ENCODE measurements at regions not wholly inside any gene's neighbourhood (a gene's known extent, or its start where the extent isn't known, plus 50 kb on each side); places are given as distances from the start of the nearest gene placed in this dataset.

- H3F3A ChIP-seq (ENCODE audit: low read depth) = no peaks in the 10 kb centered on the region
- no peaks in the 10 kb centered on the region for H3K79me2 ChIP-seq (ENCODE audit: insufficient read depth, low read length)
- H3K36me3 ChIP-seq (ENCODE audit: insufficient read depth, low read length) = no peaks in the 10 kb centered on the region
- no peaks in the 10 kb centered on the region for H3K9me2 ChIP-seq (replicated peaks; ENCODE audit: low read depth, low read length)
- no peak overlapping the region for H2AFZ ChIP-seq (ENCODE audit: low read length)
- H3K9me3 ChIP-seq (ENCODE audit: insufficient read depth, low read depth, low read length) = no peaks in the 10 kb centered on the region
- H3K4me3 ChIP-seq (ENCODE audit: low read length, poor library complexity, severe bottlenecking) = no peak overlapping the region
- no peaks in the 10 kb centered on the region for H3K4me1 ChIP-seq (ENCODE audit: insufficient read depth, low read length, poor library complexity, severe bottlenecking)
- H3K9ac ChIP-seq (ENCODE audit: low read depth, low read length, poor library complexity, severe bottlenecking) = no peak overlapping the region
- no peaks in the 10 kb centered on the region for H3K27me3 ChIP-seq (ENCODE audit: insufficient read depth, low read length, poor library complexity, severe bottlenecking)
- TF ChIP-seq, protein P1, sequence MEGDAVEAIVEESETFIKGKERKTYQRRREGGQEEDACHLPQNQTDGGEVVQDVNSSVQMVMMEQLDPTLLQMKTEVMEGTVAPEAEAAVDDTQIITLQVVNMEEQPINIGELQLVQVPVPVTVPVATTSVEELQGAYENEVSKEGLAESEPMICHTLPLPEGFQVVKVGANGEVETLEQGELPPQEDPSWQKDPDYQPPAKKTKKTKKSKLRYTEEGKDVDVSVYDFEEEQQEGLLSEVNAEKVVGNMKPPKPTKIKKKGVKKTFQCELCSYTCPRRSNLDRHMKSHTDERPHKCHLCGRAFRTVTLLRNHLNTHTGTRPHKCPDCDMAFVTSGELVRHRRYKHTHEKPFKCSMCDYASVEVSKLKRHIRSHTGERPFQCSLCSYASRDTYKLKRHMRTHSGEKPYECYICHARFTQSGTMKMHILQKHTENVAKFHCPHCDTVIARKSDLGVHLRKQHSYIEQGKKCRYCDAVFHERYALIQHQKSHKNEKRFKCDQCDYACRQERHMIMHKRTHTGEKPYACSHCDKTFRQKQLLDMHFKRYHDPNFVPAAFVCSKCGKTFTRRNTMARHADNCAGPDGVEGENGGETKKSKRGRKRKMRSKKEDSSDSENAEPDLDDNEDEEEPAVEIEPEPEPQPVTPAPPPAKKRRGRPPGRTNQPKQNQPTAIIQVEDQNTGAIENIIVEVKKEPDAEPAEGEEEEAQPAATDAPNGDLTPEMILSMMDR (conservative IDR thresholded peaks at IDR 0.05; ENCODE audit: low read length) = no peak
- TF ChIP-seq EZH2phosphoT487 (IDR thresholded peaks at IDR 0.05; ENCODE audit: borderline replicate concordance) = no peak
- no peaks in the 10 kb centered on the region for H4K20me1 ChIP-seq (ENCODE audit: insufficient read depth, low read length, poor library complexity, severe bottlenecking)
- no peak overlapping the region for H3K4me2 ChIP-seq (ENCODE audit: low read depth, low read length, poor library complexity, severe bottlenecking)
Observed at GRCh38 chr13:78323040-78323439, 280.3 kb downstream of the POU4F1 start.

DNA sequence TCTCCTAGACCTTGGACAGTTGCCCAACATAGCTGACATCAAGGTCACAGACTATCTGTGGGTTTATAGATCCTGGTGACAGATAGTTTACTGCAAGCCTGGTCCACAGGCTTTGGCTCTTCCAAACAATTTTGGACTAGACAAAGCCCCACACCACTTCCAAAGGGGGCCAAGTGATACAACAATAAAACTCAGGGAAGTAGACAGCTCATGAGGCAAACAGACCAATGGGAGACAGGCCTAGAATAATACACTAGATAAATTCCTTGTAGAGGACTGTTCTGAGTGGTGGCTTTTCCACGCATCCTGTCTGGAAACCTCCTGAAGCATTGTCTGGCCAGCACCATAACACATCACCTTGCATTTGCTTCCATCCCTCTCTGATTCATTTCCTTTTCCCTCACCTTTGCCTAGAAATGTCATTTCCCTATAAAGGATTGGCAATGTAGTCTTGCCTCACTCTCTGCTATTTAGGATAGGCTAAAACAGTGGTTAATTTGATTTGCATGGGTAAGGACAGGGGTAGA, 284.2 kb downstream of the POU4F1 start:
- Histone ChIP-seq H2AFZ (ENCODE audit: low read length) (no peak overlapping the region), H3K4me3 (ENCODE audit: low read length, poor library complexity, severe bottlenecking) (no peak overlapping the region), H3K27me3 (ENCODE audit: insufficient read depth, low read length, poor library complexity, severe bottlenecking) (no peaks in the 10 kb centered on the region), H3K9me2 (replicated peaks; ENCODE audit: low read depth, low read length) (no peaks in the 10 kb centered on the region), H3K79me2 (ENCODE audit: insufficient read depth, low read length) (no peaks in the 10 kb centered on the region), H3K9ac (ENCODE audit: low read depth, low read length, poor library complexity, severe bottlenecking) (no peak overlapping the region), H3K36me3 (ENCODE audit: insufficient read depth, low read length) (no peaks in the 10 kb centered on the region), H3F3A (ENCODE audit: low read depth) (no peaks in the 10 kb centered on the region), H4K20me1 (ENCODE audit: insufficient read depth, low read length, poor library complexity, severe bottlenecking) (no peaks in the 10 kb centered on the region), H3K4me2 (ENCODE audit: low read depth, low read length, poor library complexity, severe bottlenecking) (no peak overlapping the region), H3K4me1 (ENCODE audit: insufficient read depth, low read length, poor library complexity, severe bottlenecking) (no peaks in the 10 kb centered on the region), H3K9me3 (ENCODE audit: insufficient read depth, low read depth, low read length) (no peaks in the 10 kb centered on the region)
- no peak for TF ChIP-seq EZH2phosphoT487 (IDR thresholded peaks at IDR 0.05; ENCODE audit: borderline replicate concordance)
- TF ChIP-seq, protein P1 (conservative IDR thresholded peaks at IDR 0.05; ENCODE audit: low read length) = no peak

DNA sequence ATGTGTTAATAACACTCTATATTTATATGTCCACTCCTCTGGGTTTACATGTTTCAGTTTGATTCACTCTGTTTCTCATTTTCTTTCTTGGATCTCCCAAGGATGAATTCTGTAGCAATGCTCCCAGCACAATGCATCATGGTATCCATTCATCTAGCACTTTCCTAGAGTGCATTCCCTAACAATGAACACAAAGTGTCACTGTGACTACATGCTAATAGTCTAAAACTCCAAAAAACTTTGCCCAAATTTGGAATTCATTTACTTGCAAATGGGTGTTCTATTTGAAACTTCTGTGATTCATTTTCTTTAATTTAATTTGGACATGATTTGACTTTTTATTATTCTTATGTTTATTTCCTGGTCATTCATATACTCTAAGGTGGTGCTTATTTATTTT, 286.3 kb downstream of the POU4F1 start:
- H3K9ac ChIP-seq (ENCODE audit: low read depth, low read length, poor library complexity, severe bottlenecking) = no peak overlapping the region
- no peaks in the 10 kb centered on the region for H3K79me2 ChIP-seq (ENCODE audit: insufficient read depth, low read length)
- no peaks in the 10 kb centered on the region for H3K36me3 ChIP-seq (ENCODE audit: insufficient read depth, low read length)
- H3K9me2 ChIP-seq (replicated peaks; ENCODE audit: low read depth, low read length) = no peaks in the 10 kb centered on the region
- no peaks in the 10 kb centered on the region for H3K4me1 ChIP-seq (ENCODE audit: insufficient read depth, low read length, poor library complexity, severe bottlenecking)
- H4K20me1 ChIP-seq (ENCODE audit: insufficient read depth, low read length, poor library complexity, severe bottlenecking) = no peaks in the 10 kb centered on the region
- no peaks in the 10 kb centered on the region for H3K27me3 ChIP-seq (ENCODE audit: insufficient read depth, low read length, poor library complexity, severe bottlenecking)
- TF ChIP-seq EZH2phosphoT487 (IDR thresholded peaks at IDR 0.05; ENCODE audit: borderline replicate concordance) = no peak
- TF ChIP-seq, protein P1 (conservative IDR thresholded peaks at IDR 0.05; ENCODE audit: low read length) = peak; percentile 69
- no peak overlapping the region for H3K4me3 ChIP-seq (ENCODE audit: low read length, poor library complexity, severe bottlenecking)
- no peak overlapping the region for H3K4me2 ChIP-seq (ENCODE audit: low read depth, low read length, poor library complexity, severe bottlenecking)
- no peaks in the 10 kb centered on the region for H3F3A ChIP-seq (ENCODE audit: low read depth)
- no peaks in the 10 kb centered on the region for H3K9me3 ChIP-seq (ENCODE audit: insufficient read depth, low read depth, low read length)
- H2AFZ ChIP-seq (ENCODE audit: low read length) = no peak overlapping the region

Measured in Loucy (cell line).